Liver (tissue), 8 donors: ENCODE measurements at regions not wholly inside any gene's neighbourhood (a gene's known extent, or its start where the extent isn't known, plus 50 kb on each side); places are given as distances from the start of the nearest gene placed in this dataset.

ENCODE experiments used
- DNase-seq: peaks from one replicate; pipeline ENCODE4 v3.0.0-alpha.2; 2017; ENCODE audit warnings: low spot score
- H3K27ac ChIP-seq, 2 donors: one replicate each; pipeline ENCODE4 v1.7.0; 2013; ENCODE audit warnings: inconsistent platforms in 2 of 2, low read length in 2 of 2, control low read depth in 1 of 2, low read depth in 1 of 2, mild to moderate bottlenecking in 1 of 2
- H3K27me3 ChIP-seq, 4 donors: one replicate each; pipeline versions ENCODE4 v1.6.1 to v1.7.0; 2013; ENCODE audit warnings: low read length in 3 of 4, inconsistent platforms in 1 of 4, mild to moderate bottlenecking in 1 of 4, moderate library complexity in 1 of 4; ENCODE audit not compliant: control insufficient read depth in 4 of 4, insufficient read depth in 4 of 4
- H3K36me3 ChIP-seq, 4 donors: one replicate each; pipeline versions ENCODE4 v1.6.1 to v1.7.0; 2013; ENCODE audit warnings: low read length in 3 of 4, mild to moderate bottlenecking in 3 of 4, low read depth in 1 of 4, moderate library complexity in 1 of 4; ENCODE audit not compliant: control insufficient read depth in 4 of 4, insufficient read depth in 3 of 4
- H3K4me1 ChIP-seq, 4 donors: one replicate each; pipeline versions ENCODE4 v1.6.1 to v1.7.0; 2013; ENCODE audit warnings: low read length in 3 of 4, mild to moderate bottlenecking in 3 of 4, moderate library complexity in 1 of 4; ENCODE audit not compliant: control insufficient read depth in 4 of 4, insufficient read depth in 4 of 4
- H3K4me3 ChIP-seq, 3 donors: one replicate each; pipeline versions ENCODE4 v1.6.1 to v1.7.0; 2013; ENCODE audit warnings: low read length in 3 of 3, control low read depth in 1 of 3, low read depth in 1 of 3, mild to moderate bottlenecking in 1 of 3
- H3K9ac ChIP-seq, 2 donors: one replicate each; pipeline ENCODE4 v1.7.0; 2013; ENCODE audit warnings: low read length in 2 of 2, mild to moderate bottlenecking in 2 of 2, moderate library complexity in 2 of 2, control low read depth in 1 of 2, low read depth in 1 of 2
- H3K9me3 ChIP-seq, 4 donors: one replicate each; pipeline versions ENCODE4 v1.6.1 to v1.7.0; 2013; ENCODE audit warnings: low read length in 3 of 4; ENCODE audit not compliant: control insufficient read depth in 4 of 4
- ATF3 ChIP-seq: IDR thresholded peaks from 2 replicates; pipeline ENCODE4 v1.6.1; 2016; ENCODE audit warnings: antibody characterized with exemption
- CTCF ChIP-seq: fragments of 150-350 bp; IDR thresholded peaks from 2 replicates; pipeline ENCODE4 v1.5.1; 2017; ENCODE audit warnings: improper control_type of control experiment, low read depth, low read length; ENCODE audit not compliant: missing input control
- EGR1 ChIP-seq, 2 donors: IDR thresholded peaks; 2 replicates each; pipeline ENCODE4 v1.6.1; 2016 to 2018; ENCODE audit warnings: antibody characterized with exemption in 2 of 2, low read depth in 2 of 2
- FOXA1 ChIP-seq: IDR thresholded peaks from 2 replicates; pipeline ENCODE4 v1.6.1; 2016; ENCODE audit warnings: antibody characterized with exemption
- FOXA2 ChIP-seq: IDR thresholded peaks from 2 replicates; pipeline ENCODE4 v1.6.1; 2016; ENCODE audit warnings: antibody characterized with exemption
- GABPA ChIP-seq, 2 donors: IDR thresholded peaks in 1 of 2; conservative IDR thresholded peaks in 1 of 2; 2 replicates each; pipeline ENCODE4 v1.6.1; 2016; ENCODE audit warnings: antibody characterized with exemption in 2 of 2, mild to moderate bottlenecking in 1 of 2, moderate library complexity in 1 of 2
- HNF4A ChIP-seq, 2 donors: conservative IDR thresholded peaks; 2 replicates each; pipeline ENCODE4 v1.6.1; 2016; ENCODE audit warnings: antibody characterized with exemption in 2 of 2, mild to moderate bottlenecking in 2 of 2
- HNF4G ChIP-seq: IDR thresholded peaks from 2 replicates; pipeline ENCODE4 v1.6.1; 2016; ENCODE audit warnings: antibody characterized with exemption
- JUND ChIP-seq, 2 donors: IDR thresholded peaks; 2 replicates each; pipeline ENCODE4 v1.6.1; 2016; ENCODE audit warnings: antibody characterized with exemption in 2 of 2
- MAX ChIP-seq: IDR thresholded peaks from 2 replicates; pipeline ENCODE4 v1.6.1; 2016; ENCODE audit warnings: antibody characterized with exemption
- NR2F2 ChIP-seq: IDR thresholded peaks from 2 replicates; pipeline ENCODE4 v1.6.1; 2016; ENCODE audit warnings: antibody characterized with exemption
- RAD21 ChIP-seq, 2 donors: IDR thresholded peaks; 2 replicates each; pipeline ENCODE4 v1.6.1; 2016; ENCODE audit warnings: antibody characterized with exemption in 2 of 2, mild to moderate bottlenecking in 2 of 2
- REST ChIP-seq: IDR thresholded peaks from 2 replicates; pipeline ENCODE4 v1.6.1; 2016; ENCODE audit warnings: antibody characterized with exemption, mild to moderate bottlenecking
- RXRA ChIP-seq, 2 donors: IDR thresholded peaks; 2 replicates each; pipeline ENCODE4 v1.6.1; 2017 to 2018; ENCODE audit warnings: antibody characterized with exemption in 2 of 2, mild to moderate bottlenecking in 1 of 2
- SP1 ChIP-seq: IDR thresholded peaks from 2 replicates; pipeline ENCODE4 v1.6.1; 2018; ENCODE audit warnings: antibody characterized with exemption, mild to moderate bottlenecking
- TAF1 ChIP-seq: conservative IDR thresholded peaks from 2 replicates; pipeline ENCODE4 v1.6.1; 2016; ENCODE audit warnings: antibody characterized with exemption, mild to moderate bottlenecking
- YY1 ChIP-seq: IDR thresholded peaks from 2 replicates; pipeline ENCODE4 v1.6.1; 2016; ENCODE audit warnings: antibody characterized with exemption, mild to moderate bottlenecking
- ZBTB33 ChIP-seq: IDR thresholded peaks from 2 replicates; pipeline ENCODE4 v1.6.1; 2016; ENCODE audit warnings: antibody characterized with exemption
- WGBS: extraction: QIAGEN DNeasy Blood & Tissue Kit; methylation state at CpG from one replicate; pipeline ENCODE4 v1.1.7; 2013; 5-methylcytosine and 5-hydroxymethylcytosine counted together
- donor health status: healthy.
- donor health status: healthy.
- donor health status: healthy.
- donor health status: healthy.
- donor health status: healthy.

- Histone ChIP-seq H3K27me3 (no peaks in the 10 kb centered on the region), H3K4me3 (no peak overlapping the region), H3K9ac (no peak overlapping the region), H3K4me1 (no peaks in the 10 kb centered on the region), H3K27ac (no peak overlapping the region), H3K9me3 (peaks cover 0 to 3% (median 0%) of the 10 kb centered on the region in 4 donors), H3K36me3 (no peaks in the 10 kb centered on the region)
- DNase-seq: no peak
- TF ChIP-seq MAX (no peak), GABPA (IDR thresholded peaks at IDR 0.05 in 1 of 2, conservative IDR thresholded peaks at IDR 0.05 in 1 of 2) (no peak), HNF4A (conservative IDR thresholded peaks at IDR 0.05) (no peak), FOXA1 (no peak), CTCF (no peak), ZBTB33 (no peak), RXRA (IDR thresholded peaks at IDR 0.05) (no peak), HNF4G (no peak), FOXA2 (no peak), RAD21 (IDR thresholded peaks at IDR 0.05) (no peak), YY1 (no peak), EGR1 (IDR thresholded peaks at IDR 0.05; ENCODE audit: low read depth in 2 of 2) (no peak)
- 96% methylated on average over 2 of the region's 2 CpGs for WGBS
Observed at GRCh38 chr2:12620759-12621158, 96.0 kb upstream of the TRIB2 start.

- Histone ChIP-seq H3K27ac (no peak overlapping the region), H3K4me1 (no peaks in the 10 kb centered on the region), H3K9me3 (peaks cover 0 to 3% (median 0%) of the 10 kb centered on the region in 4 donors), H3K4me3 (no peak overlapping the region), H3K36me3 (no peaks in the 10 kb centered on the region), H3K27me3 (no peaks in the 10 kb centered on the region), H3K9ac (no peak overlapping the region)
- WGBS: 88% methylated on average over 1 of the region's 1 CpG
- DNase-seq: no peak
- TF ChIP-seq ATF3: no peak
- TF ChIP-seq RAD21 (IDR thresholded peaks at IDR 0.05): no peak
Observed at GRCh38 chr2:12623051-12623450, 93.7 kb upstream of the TRIB2 start.

- no peak overlapping the region for H3K4me3 ChIP-seq
- no peaks in the 10 kb centered on the region for H3K4me1 ChIP-seq
- no peaks in the 10 kb centered on the region for H3K27me3 ChIP-seq
- H3K9ac ChIP-seq: no peak overlapping the region
- no peak overlapping the region for H3K27ac ChIP-seq
- H3K36me3 ChIP-seq: no peaks in the 10 kb centered on the region
- H3K9me3 ChIP-seq: peaks cover 0 to 3% (median 0%) of the 10 kb centered on the region in 4 donors
- 87% methylated on average over 6 of the region's 6 CpGs for WGBS
- DNase-seq: no peak
- TF ChIP-seq ZBTB33: no peak
- no peak for TF ChIP-seq SP1
- TF ChIP-seq TAF1: no peak
- no peak for TF ChIP-seq NR2F2
- TF ChIP-seq JUND (IDR thresholded peaks at IDR 0.05): no peak
- TF ChIP-seq ATF3: no peak
- no peak for TF ChIP-seq RAD21 (IDR thresholded peaks at IDR 0.05)
- TF ChIP-seq FOXA1: no peak
- TF ChIP-seq MAX: no peak
- TF ChIP-seq HNF4G: no peak
- no peak for TF ChIP-seq RXRA (IDR thresholded peaks at IDR 0.05)
- TF ChIP-seq HNF4A (conservative IDR thresholded peaks at IDR 0.05): no peak
- TF ChIP-seq REST: no peak
Observed at GRCh38 chr2:12624384-12624783, 92.4 kb upstream of the TRIB2 start.
